ENCODE measurements at regions not wholly inside any gene's neighbourhood (a gene's known extent, or its start where the extent isn't known, plus 50 kb on each side); places are given as distances from the start of the nearest gene placed in this dataset.
A peak's percentile ranks its signal among the peaks of the same experiment; 100 is the strongest.

- TF ChIP-seq ZNF646 (CRISPR knock-in tag; IDR thresholded peaks at IDR 0.05): peak; percentile 55; the same call in 1 of the 2 replicates
- TF ChIP-seq ZNF343 (CRISPR knock-in tag; IDR thresholded peaks at IDR 0.05): no peak
- TF ChIP-seq NR1H2 (CRISPR knock-in tag; IDR thresholded peaks at IDR 0.05; ENCODE audit: borderline replicate concordance, low read depth): no peak
- peak; percentile 45; the same call in 1 of the 2 replicates for TF ChIP-seq KDM1A (CRISPR knock-in tag; IDR thresholded peaks at IDR 0.05)
- no peak for TF ChIP-seq ZNF75D (CRISPR knock-in tag; IDR thresholded peaks at IDR 0.05; ENCODE audit: borderline replicate concordance)
- TF ChIP-seq CEBPB (IDR thresholded peaks at IDR 0.05; ENCODE audit: borderline replicate concordance, low read depth, low read length): peak; percentile 32; the same call in 1 of the 2 replicates
- TF ChIP-seq ZMYM4 (CRISPR knock-in tag; IDR thresholded peaks at IDR 0.05): peak; percentile 82
- TF ChIP-seq ZBTB20 (CRISPR knock-in tag; IDR thresholded peaks at IDR 0.05; ENCODE audit: borderline replicate concordance, low read depth): peak; percentile 66; the same call in 1 of the 2 replicates
- TF ChIP-seq ZNF230 (CRISPR knock-in tag; IDR thresholded peaks at IDR 0.05): 0 out of 2 replicates have a peak, but pooled peaks have one; percentile 17
- TF ChIP-seq ZFP62 (CRISPR knock-in tag; IDR thresholded peaks at IDR 0.05): no peak
- TF ChIP-seq ZBTB7B (CRISPR knock-in tag; IDR thresholded peaks at IDR 0.05): peak; percentile 77; the same call in 1 of the 2 replicates
- TF ChIP-seq ZBTB4 (CRISPR knock-in tag; IDR thresholded peaks at IDR 0.05; ENCODE audit: borderline replicate concordance): no peak; the same call in 1 of the 2 replicates
- peak; percentile 76 for TF ChIP-seq ZEB1 (IDR thresholded peaks at IDR 0.05; ENCODE audit: insufficient replicate concordance, low read depth)
- TF ChIP-seq ZNF256 (CRISPR knock-in tag; conservative IDR thresholded peaks at IDR 0.05): 0 out of 2 replicates have a peak, but pooled peaks have one; percentile 46
- TF ChIP-seq TBP (CRISPR knock-in tag; IDR thresholded peaks at IDR 0.05): no peak
- TF ChIP-seq ZNF260 (CRISPR knock-in tag; IDR thresholded peaks at IDR 0.05; ENCODE audit: borderline replicate concordance, low read depth): no peak
- TF ChIP-seq ZNF530 (CRISPR knock-in tag; IDR thresholded peaks at IDR 0.05; ENCODE audit: low read depth): no peak
- TF ChIP-seq MED13 (CRISPR knock-in tag; IDR thresholded peaks at IDR 0.05): peak; percentile 84
- no peak for TF ChIP-seq ZNF563 (CRISPR knock-in tag; IDR thresholded peaks at IDR 0.05)
- TF ChIP-seq IRX3 (CRISPR knock-in tag; IDR thresholded peaks at IDR 0.05; ENCODE audit: borderline replicate concordance, low read depth): no peak
- no peak for TF ChIP-seq ZNF577 (CRISPR knock-in tag; IDR thresholded peaks at IDR 0.05; ENCODE audit: borderline replicate concordance, low read depth)
Measured at GRCh38 chr1:56414728-56415224, 164.6 kb downstream of the PLPP3 start (continued).
